Endothelial cell of umbilical vein (primary cell): ENCODE measurements at regions not wholly inside any gene's neighbourhood (a gene's known extent, or its start where the extent isn't known, plus 50 kb on each side); places are given as distances from the start of the nearest gene placed in this dataset.

Source experiments
- BruUV-seq: library from RNA; stranded (reverse); fragments of 400-500 nt; replicated peaks from 2 replicates; lab custom pipeline; 2021; lab: Mats Ljungman, UMichigan
- CTCF ChIA-PET: fragments of 300-600, 350-600 bp; sonication (Branson Sonifier 250); formaldehyde crosslinking; loops from one replicate; lab custom pipeline; 2021; ENCODE audit warnings: antibody characterized with exemption, inconsistent platforms; lab: Charles Lee
- POLR2A ChIA-PET: fragments of 300-600, 350-600 bp; sonication (Branson Sonifier 250); formaldehyde crosslinking; loops from one replicate; lab custom pipeline; 2021; ENCODE audit warnings: antibody characterized with exemption, inconsistent platforms; lab: Charles Lee
- DNase-seq: peaks from one replicate; pipeline ENCODE4 v3.0.0-alpha.2; 2011; ENCODE audit warnings: low read depth, low spot score
- FAIRE-seq: peaks from 2 replicates; lab custom pipeline; 2011; peaks lifted over from hg19 to GRCh38; lab: Jason Lieb, UNC
- H2AFZ ChIP-seq: 2 replicates; pipeline ENCODE4 v1.6.0; 2012; ENCODE audit warnings: low read depth, low read length, control low read depth, inconsistent platforms
- H3K27ac ChIP-seq: 2 replicates; pipeline ENCODE4 v1.5.1; 2011; ENCODE audit warnings: low read depth, mild to moderate bottlenecking, control low read depth, low read length, moderate library complexity; ENCODE audit not compliant: insufficient read depth
- H3K27me3 ChIP-seq, 2 experiments: 2 replicates each; pipeline versions ENCODE4 v1.6.0 to v1.6.1; 2011; ENCODE audit warnings: low read length in 2 of 2, mixed read lengths in 1 of 2; ENCODE audit not compliant: control insufficient read depth in 2 of 2, insufficient read depth in 2 of 2
- H3K36me3 ChIP-seq, 2 experiments: 2 replicates in 1 of 2; 3 replicates in 1 of 2; pipeline ENCODE4 v1.5.1; 2011; ENCODE audit warnings: low read length in 2 of 2, mild to moderate bottlenecking in 1 of 2, moderate library complexity in 1 of 2; ENCODE audit not compliant: control insufficient read depth in 2 of 2, insufficient read depth in 2 of 2; ENCODE audit errors: extremely low read depth in 1 of 2
- H3K4me1 ChIP-seq: 3 replicates; pipeline ENCODE4 v1.5.1; 2011; ENCODE audit warnings: mild to moderate bottlenecking, low read length; ENCODE audit not compliant: control insufficient read depth, insufficient read depth; ENCODE audit errors: extremely low read depth
- H3K4me2 ChIP-seq: 2 replicates; pipeline ENCODE4 v1.6.1; 2011; ENCODE audit warnings: low read length, control low read depth, mixed read lengths; ENCODE audit not compliant: insufficient read depth
- H3K4me3 ChIP-seq, 3 experiments: fragments of 200-600 bp in 1 of 3; sonication (generic), shearing (Covaris generic) in 1 of 3; replicated peaks in 1 of 3; 2 replicates each; pipeline ENCODE4 v1.5.1; 2011 to 2016; ENCODE audit warnings: control low read depth in 3 of 3, low read length in 3 of 3, mild to moderate bottlenecking in 2 of 3, inconsistent platforms in 1 of 3, low read depth in 1 of 3, moderate library complexity in 1 of 3; ENCODE audit not compliant: insufficient read depth in 1 of 3
- H3K79me2 ChIP-seq: 2 replicates; pipeline ENCODE4 v1.6.0; 2012; ENCODE audit warnings: low read length, inconsistent platforms; ENCODE audit not compliant: control insufficient read depth, insufficient read depth
- H3K9ac ChIP-seq: replicated peaks from 2 replicates; pipeline ENCODE3; 2011; ENCODE audit warnings: low read length, control low read depth; ENCODE audit not compliant: insufficient read depth; ENCODE audit errors: extremely low read depth
- H3K9me1 ChIP-seq: replicated peaks from 3 replicates; pipeline ENCODE4 v1.6.0; 2011; ENCODE audit warnings: mild to moderate bottlenecking, low read length; ENCODE audit not compliant: control insufficient read depth, insufficient read depth; ENCODE audit errors: extremely low read depth
- H3K9me3 ChIP-seq: replicated peaks from 2 replicates; pipeline ENCODE4 v1.5.1; 2012; ENCODE audit warnings: low read length, inconsistent platforms; ENCODE audit not compliant: control insufficient read depth, insufficient read depth
- H4K20me1 ChIP-seq: replicated peaks from 2 replicates; pipeline ENCODE3; 2011; ENCODE audit warnings: mild to moderate bottlenecking, low read length; ENCODE audit not compliant: control insufficient read depth, insufficient read depth; ENCODE audit errors: extremely low read depth
- EZH2 ChIP-seq: IDR thresholded peaks from 2 replicates; pipeline ENCODE4 v1.6.1; 2012; ENCODE audit warnings: borderline replicate concordance, low read depth, mild to moderate bottlenecking, moderate library complexity, low read length, inconsistent platforms; ENCODE audit not compliant: severe bottlenecking
- FOS ChIP-seq: IDR thresholded peaks from 2 replicates; pipeline ENCODE4 v1.6.1; 2011; ENCODE audit warnings: mild to moderate bottlenecking, low read length, moderate library complexity, borderline replicate concordance; ENCODE audit not compliant: insufficient read depth
- GATA2 ChIP-seq: IDR thresholded peaks from 2 replicates; pipeline ENCODE4 v1.7.0; 2011; ENCODE audit warnings: low read depth, mild to moderate bottlenecking, moderate library complexity, mixed read lengths, low read length; ENCODE audit not compliant: insufficient read length, insufficient read depth
- MAX ChIP-seq: IDR thresholded peaks from 2 replicates; pipeline ENCODE4 v1.6.1; 2011; ENCODE audit not compliant: insufficient read depth, insufficient read length
- MYC ChIP-seq: IDR thresholded peaks from one replicate; pipeline ENCODE4 v1.6.1; 2011; ENCODE audit warnings: mild to moderate bottlenecking, low read depth, low read length
- POLR2A ChIP-seq: IDR thresholded peaks from 2 replicates; pipeline ENCODE4 v1.6.1; 2012; ENCODE audit warnings: low read depth, mild to moderate bottlenecking, control low read depth, low read length
- POLR2AphosphoS5 ChIP-seq: IDR thresholded peaks from 2 replicates; pipeline ENCODE4 v1.6.1; 2012; ENCODE audit warnings: low read depth, mild to moderate bottlenecking, control low read depth, low read length, moderate library complexity; ENCODE audit not compliant: insufficient read depth
- dilution Hi-C: fragments of 300-500 bp; cut with MboI; formaldehyde crosslinking; loops from one replicate; pipeline ENCODE4 v1.15.0; 2019; ENCODE audit warnings: low sequenced_read_pairs; ENCODE audit not compliant: extremely low pct_ligation_motif_present
- intact Hi-C: fragments of 100-400 bp; cut with micrococcal nuclease; formaldehyde crosslinking; loops from one replicate; pipeline ENCODE4 v1.10.0; 2022
- TF ChIP-seq, protein P1 (sequence below), 2 donors: IDR thresholded peaks; 1 replicate in 1 of 2; 2 replicates in 1 of 2; pipeline ENCODE4 v1.5.1; 2011; ENCODE audit warnings: low read length in 2 of 2, mild to moderate bottlenecking in 2 of 2, moderate library complexity in 2 of 2, control low read depth in 1 of 2, inconsistent platforms in 1 of 2, low read depth in 1 of 2; ENCODE audit not compliant: insufficient read depth in 1 of 2; ENCODE audit errors: extremely low read depth in 1 of 2

GRCh38 chr22:48076008-48076407 lies 1313.6 kb downstream of the TBC1D22A start:
- H3K36me3 ChIP-seq: no peaks in the 10 kb centered on the region
- CTCF ChIA-PET: no interaction called here
- TF ChIP-seq FOS: no peak
- TF ChIP-seq POLR2AphosphoS5: no peak
- TF ChIP-seq GATA2: no peak
- no peak for TF ChIP-seq EZH2
- no peak overlapping the region for H3K4me2 ChIP-seq
- no peak overlapping the region for H3K4me3 ChIP-seq
- H3K9ac ChIP-seq: no peak overlapping the region
- H3K9me1 ChIP-seq: no peaks in the 10 kb centered on the region
- dilution Hi-C loops: no loop called here
- POLR2A ChIA-PET: no interaction called here
- peaks cover 5% of the 10 kb centered on the region for H3K9me3 ChIP-seq
- FAIRE-seq (no peak), DNase-seq (no peak)
- no TSS peak for BruUV-seq
- no peaks in the 10 kb centered on the region for H3K27me3 ChIP-seq
- H2AFZ ChIP-seq: no peak overlapping the region
- no peak overlapping the region for H3K27ac ChIP-seq
- H3K79me2 ChIP-seq: no peaks in the 10 kb centered on the region
- H4K20me1 ChIP-seq: no peaks in the 10 kb centered on the region
- intact Hi-C loops: no loop called here
- H3K4me1 ChIP-seq: no peaks in the 10 kb centered on the region

GRCh38 chr22:48075604-48076003 lies 1313.2 kb downstream of the TBC1D22A start:
- no peak for FAIRE-seq
- dilution Hi-C loops: no loop called here

More at GRCh38 chr22:48075604-48076003, 1313.2 kb downstream of the TBC1D22A start:
- no peaks in the 10 kb centered on the region for H3K4me1 ChIP-seq
- no peak overlapping the region for H3K27ac ChIP-seq
- H3K9ac ChIP-seq: no peak overlapping the region
- H3K79me2 ChIP-seq: no peaks in the 10 kb centered on the region
- no peak overlapping the region for H2AFZ ChIP-seq
- intact Hi-C loops: no loop called here
- no peaks in the 10 kb centered on the region for H3K9me1 ChIP-seq
- H3K27me3 ChIP-seq: no peaks in the 10 kb centered on the region
- BruUV-seq: no TSS peak
- TF ChIP-seq MYC (no peak), GATA2 (no peak), MAX (no peak), POLR2A (no peak), EZH2 (no peak), POLR2AphosphoS5 (no peak), FOS (no peak)
- TF ChIP-seq, protein P1, sequence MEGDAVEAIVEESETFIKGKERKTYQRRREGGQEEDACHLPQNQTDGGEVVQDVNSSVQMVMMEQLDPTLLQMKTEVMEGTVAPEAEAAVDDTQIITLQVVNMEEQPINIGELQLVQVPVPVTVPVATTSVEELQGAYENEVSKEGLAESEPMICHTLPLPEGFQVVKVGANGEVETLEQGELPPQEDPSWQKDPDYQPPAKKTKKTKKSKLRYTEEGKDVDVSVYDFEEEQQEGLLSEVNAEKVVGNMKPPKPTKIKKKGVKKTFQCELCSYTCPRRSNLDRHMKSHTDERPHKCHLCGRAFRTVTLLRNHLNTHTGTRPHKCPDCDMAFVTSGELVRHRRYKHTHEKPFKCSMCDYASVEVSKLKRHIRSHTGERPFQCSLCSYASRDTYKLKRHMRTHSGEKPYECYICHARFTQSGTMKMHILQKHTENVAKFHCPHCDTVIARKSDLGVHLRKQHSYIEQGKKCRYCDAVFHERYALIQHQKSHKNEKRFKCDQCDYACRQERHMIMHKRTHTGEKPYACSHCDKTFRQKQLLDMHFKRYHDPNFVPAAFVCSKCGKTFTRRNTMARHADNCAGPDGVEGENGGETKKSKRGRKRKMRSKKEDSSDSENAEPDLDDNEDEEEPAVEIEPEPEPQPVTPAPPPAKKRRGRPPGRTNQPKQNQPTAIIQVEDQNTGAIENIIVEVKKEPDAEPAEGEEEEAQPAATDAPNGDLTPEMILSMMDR (IDR thresholded peaks at IDR 0.05; ENCODE audit: extremely low read depth in 1 of 2, insufficient read depth in 1 of 2, low read depth in 1 of 2, low read length in 2 of 2): no peak
- no peak overlapping the region for H3K4me3 ChIP-seq
- no peak overlapping the region for H3K4me2 ChIP-seq
- no peaks in the 10 kb centered on the region for H4K20me1 ChIP-seq
- no peaks in the 10 kb centered on the region for H3K36me3 ChIP-seq
- DNase-seq: no peak
- CTCF ChIA-PET: no interaction called here
- peaks cover 5% of the 10 kb centered on the region for H3K9me3 ChIP-seq
- POLR2A ChIA-PET: no interaction called here
